GM13977 (cell line): ENCODE measurements at regions not wholly inside any gene's neighbourhood (a gene's known extent, or its start where the extent isn't known, plus 50 kb on each side); places are given as distances from the start of the nearest gene placed in this dataset.

Experiments used
- DNase-seq: peaks from one replicate; pipeline ENCODE4 v3.0.0; 2012; ENCODE audit warnings: low spot score
- CTCF ChIP-seq: IDR thresholded peaks from 2 replicates; pipeline ENCODE4 v1.5.1; 2012; ENCODE audit warnings: mild to moderate bottlenecking, control low read depth; ENCODE audit not compliant: insufficient read depth; ENCODE audit errors: extremely low read depth, missing control alignments
- in situ Hi-C: fragments of 300-500 bp; cut with MboI; formaldehyde crosslinking; loops from one replicate; pipeline ENCODE4 v1.12.0; 2022; ENCODE audit warnings: low sequenced_read_pairs, low pct_unique_long_range_greater_than_20kb, mixed read lengths, inconsistent platforms; ENCODE audit not compliant: unreplicated experiment

GRCh38 chr3:189118896-189119295, 52.9 kb upstream of the TPRG1 start:
- in situ Hi-C loops, result no loop called here
- no peak for TF ChIP-seq CTCF
- no peak for DNase-seq

DNA sequence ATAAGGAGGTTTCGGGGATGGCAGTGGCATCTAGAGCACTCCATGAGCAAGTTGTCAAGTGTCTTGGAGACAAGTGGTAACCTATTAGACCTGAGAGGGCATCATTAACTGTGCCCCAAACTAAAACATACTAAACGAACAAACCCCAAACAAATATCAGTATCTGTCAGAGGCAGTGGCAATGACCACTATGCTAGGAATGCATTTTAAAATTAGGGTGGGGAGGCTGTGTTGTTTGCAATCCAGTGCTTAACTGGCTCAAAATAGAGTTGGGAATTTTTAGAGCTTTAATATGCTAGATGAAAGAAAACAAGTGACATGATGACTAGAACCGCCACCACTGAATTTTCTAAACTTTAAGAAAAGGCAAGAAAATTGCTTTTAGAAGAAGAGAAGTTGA, 51.8 kb upstream of the TPRG1 start:
- TF ChIP-seq CTCF, result no peak
- no peak for DNase-seq
- in situ Hi-C loops, result no loop called here

GRCh38 chr3:189121092-189121491, 50.7 kb upstream of the TPRG1 start:
- TF ChIP-seq CTCF, result no peak
- DNase-seq, result no peak
- in situ Hi-C loops, result no loop called here
